Chondrocyte (in vitro differentiated cells): ENCODE measurements at regions not wholly inside any gene's neighbourhood (a gene's known extent, or its start where the extent isn't known, plus 50 kb on each side); places are given as distances from the start of the nearest gene placed in this dataset.

ENCODE experiments used
- DNase-seq: peaks from one replicate; pipeline ENCODE4 v3.0.0; 2021; ENCODE audit warnings: mixed read lengths, low spot score
- H3K27ac Mint-ChIP-seq: one replicate; pipeline ENCODE4 v1.8.0; 2021; ENCODE audit warnings: mild to moderate bottlenecking, moderate library complexity, mixed read lengths; ENCODE audit not compliant: unreplicated experiment
- H3K27me3 Mint-ChIP-seq: 2 replicates; pipeline ENCODE4 v1.8.0; 2021; ENCODE audit warnings: low read depth, mixed read lengths
- H3K36me3 Mint-ChIP-seq: 2 replicates; pipeline ENCODE4 v1.8.0; 2021; ENCODE audit warnings: low read depth, mixed read lengths
- H3K4me1 Mint-ChIP-seq: 2 replicates; pipeline ENCODE4 v1.8.0; 2021; ENCODE audit warnings: low read depth, mild to moderate bottlenecking, mixed read lengths
- H3K4me3 Mint-ChIP-seq: one replicate; pipeline ENCODE4 v1.8.0; 2021; ENCODE audit warnings: mild to moderate bottlenecking, moderate library complexity, mixed read lengths; ENCODE audit not compliant: unreplicated experiment
- H3K9me3 Mint-ChIP-seq: 2 replicates; pipeline ENCODE4 v1.8.0; 2021; ENCODE audit warnings: low read depth, mixed read lengths
- CTCF ChIP-seq: fragments of 200-600 bp; sonication (generic); IDR thresholded peaks from 2 replicates; pipeline ENCODE4 v1.5.0; 2021; ENCODE audit warnings: antibody characterized with exemption, mild to moderate bottlenecking, moderate library complexity

GRCh38 chr16:26374279-26374925, 682.6 kb downstream of the HS3ST4 start:
- no peaks in the 10 kb centered on the region for H3K36me3 Mint-ChIP-seq
- no peak for DNase-seq
- peaks cover 16% of the 10 kb centered on the region for H3K9me3 Mint-ChIP-seq
- H3K4me1 Mint-ChIP-seq: no peaks in the 10 kb centered on the region
- no peaks in the 10 kb centered on the region for H3K27me3 Mint-ChIP-seq
- no peak overlapping the region for H3K4me3 Mint-ChIP-seq
- H3K27ac Mint-ChIP-seq: no peak overlapping the region
- no peak for TF ChIP-seq CTCF

- no peaks in the 10 kb centered on the region for H3K27me3 Mint-ChIP-seq
- DNase-seq: no peak
- H3K27ac Mint-ChIP-seq: no peak overlapping the region
- peaks cover 14% of the 10 kb centered on the region for H3K9me3 Mint-ChIP-seq
- H3K4me3 Mint-ChIP-seq: no peak overlapping the region
- H3K4me1 Mint-ChIP-seq: no peaks in the 10 kb centered on the region
- H3K36me3 Mint-ChIP-seq: no peaks in the 10 kb centered on the region
- TF ChIP-seq CTCF: no peak
Measured at GRCh38 chr16:26382586-26382985, 684.1 kb upstream of the C16orf82 start.

- no peak for DNase-seq
- no peak overlapping the region for H3K4me3 Mint-ChIP-seq
- H3K4me1 Mint-ChIP-seq: no peaks in the 10 kb centered on the region
- H3K27me3 Mint-ChIP-seq: no peaks in the 10 kb centered on the region
- no peak overlapping the region for H3K27ac Mint-ChIP-seq
- H3K36me3 Mint-ChIP-seq: no peaks in the 10 kb centered on the region
- H3K9me3 Mint-ChIP-seq: no peaks in the 10 kb centered on the region
- TF ChIP-seq CTCF: no peak
Measured at GRCh38 chr16:26386096-26386495, 680.6 kb upstream of the C16orf82 start.

GRCh38 chr16:26391833-26392232, 674.9 kb upstream of the C16orf82 start:
- no peaks in the 10 kb centered on the region for H3K4me1 Mint-ChIP-seq
- no peak for TF ChIP-seq CTCF
- no peaks in the 10 kb centered on the region for H3K36me3 Mint-ChIP-seq
- H3K9me3 Mint-ChIP-seq: peaks cover 6% of the 10 kb centered on the region
- DNase-seq: no peak
- no peak overlapping the region for H3K4me3 Mint-ChIP-seq
- H3K27me3 Mint-ChIP-seq: no peaks in the 10 kb centered on the region
- H3K27ac Mint-ChIP-seq: no peak overlapping the region

- no peak overlapping the region for H3K4me3 Mint-ChIP-seq
- TF ChIP-seq CTCF: no peak
- H3K27me3 Mint-ChIP-seq: no peaks in the 10 kb centered on the region
- H3K4me1 Mint-ChIP-seq: no peaks in the 10 kb centered on the region
- peaks cover 6% of the 10 kb centered on the region for H3K9me3 Mint-ChIP-seq
- DNase-seq: no peak
- H3K36me3 Mint-ChIP-seq: no peaks in the 10 kb centered on the region
- no peak overlapping the region for H3K27ac Mint-ChIP-seq
Measured at GRCh38 chr16:26394409-26394808, 672.3 kb upstream of the C16orf82 start.
